Mucosa of gallbladder (tissue), 1 donor: ENCODE measurements at regions not wholly inside any gene's neighbourhood (a gene's known extent, or its start where the extent isn't known, plus 50 kb on each side); places are given as distances from the start of the nearest gene placed in this dataset.
A peak's percentile ranks its signal among the peaks of the same experiment; 100 is the strongest.
"Not testable (repeated sequence)": the region's sequence is repeated elsewhere in the genome, so short reads cannot be mapped to it uniquely, and the experiment has no call there.

Experiments used
- DNase-seq: peaks from one replicate; pipeline ENCODE4 v3.0.0-alpha.2; 2020; ENCODE audit warnings: low spot score
- donor health status: DM: no; HTN: no; CAD: no.

GRCh38 chr5:142259758-142260157 is 65.1 kb downstream of the SPRY4 start:
- DNase-seq: no peak

GRCh38 chr5:142255831-142256230 is 69.0 kb downstream of the SPRY4 start:
- DNase-seq: no peak

- DNase-seq: no peak
These were observed 70.4 kb downstream of the SPRY4 start for GRCh38 chr5:142254431-142254830.

GRCh38 chr5:142253938-142254337 is 70.9 kb downstream of the SPRY4 start:
- DNase-seq: no peak

GRCh38 chr5:142250119-142250518 is 74.7 kb downstream of the SPRY4 start:
- no peak for DNase-seq

- peak; percentile 13 for DNase-seq
These were observed 75.9 kb downstream of the SPRY4 start for GRCh38 chr5:142248853-142249462.

GRCh38 chr5:142246258-142246657 is 78.6 kb downstream of the SPRY4 start:
- DNase-seq: peak; percentile 49

- DNase-seq: no peak
These were observed 79.0 kb downstream of the SPRY4 start for GRCh38 chr5:142245786-142246185.

- DNase-seq: no peak
These were observed 80.4 kb downstream of the SPRY4 start for GRCh38 chr5:142244440-142244839.

GRCh38 chr5:142242272-142242671 is 82.5 kb downstream of the SPRY4 start:
- DNase-seq: no peak

GRCh38 chr5:142239394-142240159 is 85.2 kb downstream of the SPRY4 start:
- no peak for DNase-seq

- DNase-seq: no peak
These were observed 87.1 kb downstream of the SPRY4 start for GRCh38 chr5:142237707-142238106.

GRCh38 chr5:142236673-142237290 is 88.0 kb downstream of the SPRY4 start:
- not testable (repeated sequence) for DNase-seq

- DNase-seq: no peak
These were observed 88.8 kb downstream of the SPRY4 start for GRCh38 chr5:142235870-142236672.

GRCh38 chr5:142235050-142235797 is 89.6 kb downstream of the SPRY4 start:
- DNase-seq: no peak

GRCh38 chr5:142233083-142234032 is 91.5 kb downstream of the SPRY4 start:
- no peak for DNase-seq

GRCh38 chr5:142230949-142231348 is 93.9 kb downstream of the SPRY4 start:
- not testable (repeated sequence) for DNase-seq

- DNase-seq: no peak
These were observed 99.7 kb downstream of the SPRY4 start for GRCh38 chr5:142225141-142225540.

GRCh38 chr5:142222866-142223558 is 101.8 kb downstream of the SPRY4 start:
- no peak for DNase-seq
